Keratinocyte (primary cell): ENCODE measurements at regions not wholly inside any gene's neighbourhood (a gene's known extent, or its start where the extent isn't known, plus 50 kb on each side); places are given as distances from the start of the nearest gene placed in this dataset.

Experiments used
- DNase-seq: peaks from one replicate; pipeline ENCODE4 v3.0.0-alpha.2; 2011; ENCODE audit warnings: low read depth, missing footprints, low spot score
- FAIRE-seq: peaks from 2 replicates; lab custom pipeline; 2011; peaks lifted over from hg19 to GRCh38; lab: Jason Lieb, UNC
- H2AFZ ChIP-seq: 2 replicates; pipeline ENCODE4 v1.6.0; 2012; ENCODE audit warnings: low read length, control low read depth, inconsistent platforms; ENCODE audit not compliant: control insufficient read depth
- H3K27ac ChIP-seq: 2 replicates; pipeline ENCODE4 v1.5.1; 2011; ENCODE audit warnings: low read length; ENCODE audit not compliant: control insufficient read depth, insufficient read depth
- H3K27me3 ChIP-seq: 3 replicates; pipeline ENCODE4 v1.6.0; 2011; ENCODE audit warnings: low read length; ENCODE audit not compliant: control insufficient read depth, insufficient read depth; ENCODE audit errors: extremely low read depth
- H3K36me3 ChIP-seq, 2 experiments: 2 replicates in 1 of 2; 3 replicates in 1 of 2; pipeline ENCODE4 v1.5.1; 2011; ENCODE audit warnings: low read length in 2 of 2, mild to moderate bottlenecking in 1 of 2; ENCODE audit not compliant: control insufficient read depth in 2 of 2, insufficient read depth in 2 of 2; ENCODE audit errors: extremely low read depth in 1 of 2
- H3K4me1 ChIP-seq: 3 replicates; pipeline ENCODE4 v1.5.1; 2011; ENCODE audit warnings: low read length; ENCODE audit not compliant: control insufficient read depth, insufficient read depth; ENCODE audit errors: extremely low read depth
- H3K4me2 ChIP-seq: 3 replicates; pipeline ENCODE4 v1.6.0; 2011; ENCODE audit warnings: low read depth, low read length; ENCODE audit not compliant: control insufficient read depth, insufficient read depth; ENCODE audit errors: extremely low read depth
- H3K4me3 ChIP-seq, 3 experiments: fragments of 200-600 bp in 1 of 3; sonication (generic) in 1 of 3; 2 replicates in 2 of 3; 3 replicates in 1 of 3; pipeline ENCODE4 v1.5.1; 2011 to 2016; ENCODE audit warnings: low read length in 3 of 3, mild to moderate bottlenecking in 3 of 3, control low read depth in 2 of 3, inconsistent platforms in 1 of 3, low read depth in 1 of 3, mixed read lengths in 1 of 3, mixed run types in 1 of 3, moderate library complexity in 1 of 3; ENCODE audit not compliant: control insufficient read depth in 2 of 3, insufficient read depth in 2 of 3; ENCODE audit errors: extremely low read depth in 1 of 3
- H3K79me2 ChIP-seq: 2 replicates; pipeline ENCODE4 v1.6.0; 2012; ENCODE audit warnings: low read length; ENCODE audit not compliant: control insufficient read depth, insufficient read depth
- H3K9ac ChIP-seq: 3 replicates; pipeline ENCODE4 v1.6.0; 2011; ENCODE audit warnings: low read length; ENCODE audit not compliant: control insufficient read depth, insufficient read depth; ENCODE audit errors: extremely low read depth
- H3K9me1 ChIP-seq: 3 replicates; pipeline ENCODE4 v1.6.0; 2011; ENCODE audit warnings: low read length; ENCODE audit not compliant: control insufficient read depth, insufficient read depth; ENCODE audit errors: extremely low read depth
- H3K9me3 ChIP-seq: 2 replicates; pipeline ENCODE4 v1.5.1; 2012; ENCODE audit warnings: low read depth, low read length; ENCODE audit not compliant: control insufficient read depth
- H4K20me1 ChIP-seq: 3 replicates; pipeline ENCODE4 v1.6.0; 2011; ENCODE audit warnings: low read length; ENCODE audit not compliant: control insufficient read depth, insufficient read depth; ENCODE audit errors: extremely low read depth
- CTCF ChIP-seq, 3 experiments: IDR thresholded peaks in 1 of 3; conservative IDR thresholded peaks in 1 of 3; optimal IDR thresholded peaks in 1 of 3; 2 replicates in 2 of 3; 3 replicates in 1 of 3; pipeline versions ENCODE3 to v1.5.1; 2011; ENCODE audit warnings: low read length in 3 of 3, mild to moderate bottlenecking in 3 of 3, moderate library complexity in 2 of 3, control low read depth in 1 of 3, inconsistent platforms in 1 of 3; ENCODE audit not compliant: insufficient read depth in 2 of 3; ENCODE audit errors: extremely low read depth in 1 of 3
- EZH2 ChIP-seq: IDR thresholded peaks from one replicate; pipeline ENCODE4 v1.6.1; 2012; ENCODE audit warnings: inconsistent platforms, mild to moderate bottlenecking, low read length, moderate library complexity
- dilution Hi-C: fragments of 300-500 bp; cut with MboI; formaldehyde crosslinking; loops from one replicate; pipeline ENCODE4 v1.7.0; 2020; ENCODE audit warnings: low sequenced_read_pairs; ENCODE audit not compliant: extremely low pct_ligation_motif_present

GRCh38 chr18:23316988-23317387, 136.1 kb upstream of the RIOK3 start:
- Histone ChIP-seq H3K4me2 (no peak overlapping the region), H2AFZ (no peak overlapping the region), H3K36me3 (no peaks in the 10 kb centered on the region), H3K27ac (no peak overlapping the region), H3K4me3 (no peak overlapping the region), H3K9me1 (no peaks in the 10 kb centered on the region), H4K20me1 (no peaks in the 10 kb centered on the region), H3K4me1 (peaks cover 20% of the 10 kb centered on the region), H3K9ac (no peak overlapping the region), H3K9me3 (no peaks in the 10 kb centered on the region), H3K27me3 (no peaks in the 10 kb centered on the region), H3K79me2 (no peaks in the 10 kb centered on the region)
- dilution Hi-C loops, result no loop called here
- TF ChIP-seq CTCF (optimal IDR thresholded peaks at IDR 0.05 in 1 of 3, IDR thresholded peaks at IDR 0.05 in 1 of 3, conservative IDR thresholded peaks at IDR 0.05 in 1 of 3; ENCODE audit: extremely low read depth in 1 of 3, insufficient read depth in 2 of 3, low read length in 3 of 3) (no peak), EZH2 (no peak)
- FAIRE-seq, result no peak
- no peak for DNase-seq

GRCh38 chr18:23317975-23318675, 135.0 kb upstream of the RIOK3 start:
- DNase-seq (no peak), FAIRE-seq (peak; percentile 23)
- Histone ChIP-seq H3K9me1 (no peaks in the 10 kb centered on the region), H4K20me1 (no peaks in the 10 kb centered on the region), H3K4me3 (no peak overlapping the region), H3K9me3 (no peaks in the 10 kb centered on the region), H3K4me1 (peaks cover 9% of the 10 kb centered on the region), H2AFZ (no peak overlapping the region), H3K9ac (no peak overlapping the region), H3K4me2 (no peak overlapping the region), H3K36me3 (no peaks in the 10 kb centered on the region), H3K27ac (no peak overlapping the region), H3K27me3 (no peaks in the 10 kb centered on the region), H3K79me2 (no peaks in the 10 kb centered on the region)
- no peak for TF ChIP-seq EZH2
- dilution Hi-C loops, result no loop called here
